NB4 (cell line): ENCODE measurements at regions not wholly inside any gene's neighbourhood (a gene's known extent, or its start where the extent isn't known, plus 50 kb on each side); places are given as distances from the start of the nearest gene placed in this dataset.

Source experiments
- DNase-seq: peaks from one replicate; pipeline ENCODE4 v3.0.0; 2010; ENCODE audit warnings: low read depth
- H3K4me3 ChIP-seq: one replicate; pipeline ENCODE4 v1.5.1; 2011; ENCODE audit warnings: mild to moderate bottlenecking, low read depth, low read length, moderate library complexity
- MYC ChIP-seq: IDR thresholded peaks from 2 replicates; pipeline ENCODE4 v1.6.1; 2011; ENCODE audit warnings: low read depth, low read length
- POLR2A ChIP-seq: IDR thresholded peaks from 2 replicates; pipeline ENCODE4 v1.6.1; 2011; ENCODE audit warnings: mild to moderate bottlenecking; ENCODE audit not compliant: insufficient read length; ENCODE audit errors: extremely low read depth
- TF ChIP-seq, protein P1 (sequence below): IDR thresholded peaks from one replicate; pipeline ENCODE4 v1.5.1; 2012; ENCODE audit warnings: low read depth, low read length
- TF ChIP-seq, protein P2 (sequence below): IDR thresholded peaks from 2 replicates; pipeline ENCODE4 v1.6.1; 2011; ENCODE audit warnings: low read depth, low read length

DNA sequence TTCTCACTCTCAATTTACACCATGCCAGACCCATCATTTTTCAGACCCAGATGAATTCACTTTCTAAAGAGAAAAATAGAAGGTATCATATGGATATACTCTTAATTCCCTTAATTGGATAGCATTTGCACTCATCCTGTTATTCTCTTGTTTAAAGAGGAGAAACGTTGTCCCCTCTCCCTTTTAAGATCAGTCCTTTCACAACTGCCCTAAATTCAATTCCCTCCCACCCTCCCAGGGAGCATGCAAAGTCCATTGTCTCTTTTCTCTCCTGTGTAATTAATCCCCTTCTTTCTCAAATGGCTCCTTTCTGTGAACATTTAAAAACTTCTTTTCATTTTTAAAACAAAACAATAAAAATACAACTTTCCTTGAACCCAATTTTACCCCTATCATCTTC lies 124.7 kb upstream of the TLL1 start:
- H3K4me3 ChIP-seq, result no peak overlapping the region
- TF ChIP-seq, protein P1, sequence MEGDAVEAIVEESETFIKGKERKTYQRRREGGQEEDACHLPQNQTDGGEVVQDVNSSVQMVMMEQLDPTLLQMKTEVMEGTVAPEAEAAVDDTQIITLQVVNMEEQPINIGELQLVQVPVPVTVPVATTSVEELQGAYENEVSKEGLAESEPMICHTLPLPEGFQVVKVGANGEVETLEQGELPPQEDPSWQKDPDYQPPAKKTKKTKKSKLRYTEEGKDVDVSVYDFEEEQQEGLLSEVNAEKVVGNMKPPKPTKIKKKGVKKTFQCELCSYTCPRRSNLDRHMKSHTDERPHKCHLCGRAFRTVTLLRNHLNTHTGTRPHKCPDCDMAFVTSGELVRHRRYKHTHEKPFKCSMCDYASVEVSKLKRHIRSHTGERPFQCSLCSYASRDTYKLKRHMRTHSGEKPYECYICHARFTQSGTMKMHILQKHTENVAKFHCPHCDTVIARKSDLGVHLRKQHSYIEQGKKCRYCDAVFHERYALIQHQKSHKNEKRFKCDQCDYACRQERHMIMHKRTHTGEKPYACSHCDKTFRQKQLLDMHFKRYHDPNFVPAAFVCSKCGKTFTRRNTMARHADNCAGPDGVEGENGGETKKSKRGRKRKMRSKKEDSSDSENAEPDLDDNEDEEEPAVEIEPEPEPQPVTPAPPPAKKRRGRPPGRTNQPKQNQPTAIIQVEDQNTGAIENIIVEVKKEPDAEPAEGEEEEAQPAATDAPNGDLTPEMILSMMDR, result no peak
- no peak for TF ChIP-seq POLR2A
- TF ChIP-seq, protein P2, sequence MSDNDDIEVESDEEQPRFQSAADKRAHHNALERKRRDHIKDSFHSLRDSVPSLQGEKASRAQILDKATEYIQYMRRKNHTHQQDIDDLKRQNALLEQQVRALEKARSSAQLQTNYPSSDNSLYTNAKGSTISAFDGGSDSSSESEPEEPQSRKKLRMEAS, result no peak
- no peak for TF ChIP-seq MYC
- DNase-seq, result no peak

DNA sequence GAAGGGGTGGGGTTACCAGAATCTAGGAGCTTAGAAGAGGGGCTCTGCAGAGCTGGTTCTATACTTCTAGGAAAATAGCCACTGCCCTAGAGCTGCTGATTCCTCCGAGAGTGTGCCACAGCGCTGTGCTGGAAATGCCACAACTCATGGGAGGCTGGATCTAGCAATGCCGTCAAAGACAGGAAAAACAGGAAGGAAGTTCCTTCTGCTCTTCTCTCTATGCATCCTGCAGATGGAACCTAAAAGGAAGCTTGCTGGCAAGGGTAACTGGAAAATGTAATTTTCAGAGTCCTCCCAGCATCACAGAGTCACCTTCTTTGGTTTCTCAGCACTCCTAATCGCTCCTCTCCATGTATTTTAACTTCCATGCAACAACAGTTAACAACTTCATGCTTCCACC lies 121.2 kb upstream of the TLL1 start:
- no peak overlapping the region for H3K4me3 ChIP-seq

DNA sequence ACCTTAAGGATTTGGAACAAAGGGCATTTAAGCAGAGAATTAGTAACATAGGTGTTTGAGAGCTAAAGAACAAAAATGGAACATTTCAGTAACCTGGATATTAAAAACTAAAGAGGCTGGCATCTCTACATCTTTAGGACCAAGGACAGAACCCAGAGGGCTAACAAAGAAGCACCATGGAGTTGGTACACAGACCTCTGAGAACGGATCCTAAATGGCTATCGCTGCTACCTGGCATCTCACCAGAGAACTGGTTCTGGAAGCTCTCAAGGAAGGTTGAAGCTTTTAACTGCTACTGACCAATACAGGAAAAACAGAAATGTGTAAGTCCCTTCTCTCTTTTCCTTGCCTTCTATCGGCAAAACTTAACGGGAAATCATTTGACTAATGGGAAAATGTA lies 118.4 kb upstream of the TLL1 start:
- no peak overlapping the region for H3K4me3 ChIP-seq
- DNase-seq, result no peak
- TF ChIP-seq, protein P2, result no peak
- TF ChIP-seq MYC, result no peak
- TF ChIP-seq, protein P1, result no peak
- no peak for TF ChIP-seq POLR2A

More for the DNA sequence above, 121.2 kb upstream of the TLL1 start:
- DNase-seq, result no peak
- TF ChIP-seq MYC (no peak), POLR2A (no peak)

DNA sequence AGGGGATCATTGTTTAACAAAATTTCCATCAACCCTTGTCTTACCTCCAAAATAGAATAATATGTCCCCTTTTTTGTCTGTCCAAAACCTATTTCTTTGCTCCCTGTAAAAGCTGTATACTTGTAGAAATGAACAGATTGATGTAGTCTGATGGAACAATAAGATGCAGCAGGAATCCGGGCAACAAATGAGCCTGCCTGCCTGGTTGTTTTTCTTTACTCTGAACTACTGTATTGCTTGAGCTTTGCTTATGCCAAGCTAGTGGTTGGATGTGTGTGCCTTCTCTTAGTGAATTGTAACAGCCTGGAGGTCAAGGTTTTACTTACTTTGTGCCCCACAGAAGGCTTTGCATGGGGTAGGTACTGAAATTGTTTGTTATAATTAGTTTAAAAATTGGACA lies 116.2 kb upstream of the TLL1 start:
- no peak overlapping the region for H3K4me3 ChIP-seq
- no peak for DNase-seq
- TF ChIP-seq, protein P2, result no peak
- TF ChIP-seq POLR2A, result no peak
- TF ChIP-seq MYC, result no peak
- TF ChIP-seq, protein P1, result no peak

DNA sequence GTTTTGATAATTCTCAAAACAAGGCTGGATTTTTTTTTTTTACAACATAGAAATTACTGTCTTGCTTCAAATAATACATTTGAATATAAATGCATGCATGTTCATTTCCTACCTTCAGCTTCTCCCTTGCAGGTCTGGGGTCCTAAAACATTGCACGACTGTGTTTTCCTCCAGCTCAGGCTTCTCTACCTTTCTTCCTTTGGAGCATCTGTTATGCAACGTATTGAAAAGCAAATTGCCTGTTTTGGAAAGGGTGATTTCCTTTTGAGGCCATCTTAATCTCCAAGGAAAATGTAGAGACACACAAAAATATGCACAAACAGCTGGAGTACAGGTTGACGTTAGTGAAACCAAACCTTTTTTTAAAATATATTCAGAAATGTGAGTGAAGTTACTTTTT lies 115.6 kb upstream of the TLL1 start:
- no peak overlapping the region for H3K4me3 ChIP-seq
- no peak for DNase-seq
- TF ChIP-seq, protein P2, result no peak
- TF ChIP-seq, protein P1, result no peak
- TF ChIP-seq POLR2A, result no peak
- no peak for TF ChIP-seq MYC

DNA sequence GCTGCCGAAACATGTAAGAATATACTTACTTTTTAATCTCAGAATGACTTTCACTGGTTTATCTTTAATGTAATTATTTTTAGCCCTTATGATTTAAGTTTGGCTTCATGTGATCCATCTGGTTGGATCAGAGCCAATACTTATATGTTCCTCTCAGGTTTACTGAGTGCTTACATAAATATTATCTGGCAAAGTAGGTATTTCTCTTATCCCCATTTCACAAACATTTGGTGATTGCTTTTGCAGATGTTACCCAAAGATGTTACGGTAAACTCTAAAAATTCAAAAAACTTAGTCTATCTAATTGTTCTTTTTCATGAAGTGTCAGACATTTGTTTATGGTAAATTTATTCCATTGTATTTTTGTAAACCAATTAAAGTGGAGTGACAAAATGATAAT lies 115.0 kb upstream of the TLL1 start:
- no peak overlapping the region for H3K4me3 ChIP-seq
- DNase-seq, result no peak
- TF ChIP-seq, protein P1, result no peak
- TF ChIP-seq POLR2A (no peak), MYC (no peak)
- TF ChIP-seq, protein P2, result no peak
